HCT116 (cell line): ENCODE measurements at regions not wholly inside any gene's neighbourhood (a gene's known extent, or its start where the extent isn't known, plus 50 kb on each side); places are given as distances from the start of the nearest gene placed in this dataset.

Experiments used
- ATAC-seq: fragments of 200-7000 bp; cut with Tn5 transposase; 2 replicates; pipeline ENCODE4 v1.9.1; 2020; ENCODE audit warnings: mild to moderate bottlenecking, moderate library complexity
- BruUV-seq: library from RNA; stranded (reverse); fragments of 400-500 nt; replicated peaks from 2 replicates; lab custom pipeline; 2021; lab: Mats Ljungman, UMichigan
- CTCF ChIA-PET: fragments of 300-600 bp; sonication (Branson Sonifier 250); formaldehyde crosslinking; loops from one replicate; lab custom pipeline; 2021; ENCODE audit warnings: antibody characterized with exemption; lab: Charles Lee
- POLR2A ChIA-PET: fragments of 300-600, 350-600 bp; sonication (Branson Sonifier 250); formaldehyde crosslinking; loops from one replicate; lab custom pipeline; 2021; ENCODE audit warnings: antibody characterized with exemption; lab: Charles Lee
- RAD21 ChIA-PET, 2 experiments: fragments of 300-600 bp; sonication (Branson Sonifier 250); formaldehyde crosslinking; loops; one replicate each; lab custom pipeline; 2023; ENCODE audit warnings: low total read pairs in 2 of 2; ENCODE audit not compliant: uncharacterized antibody in 2 of 2, unreplicated experiment in 2 of 2, low non-redundant PET in 1 of 2; lab: Charles Lee
- DNase-seq: peaks from one replicate; pipeline ENCODE4 v3.0.0-alpha.2; 2010; ENCODE audit warnings: low read depth, low spot score
- H2AFZ ChIP-seq: fragments of 200-600 bp; shearing (Covaris generic), sonication (generic); 2 replicates; pipeline ENCODE4 v1.6.1; 2017; ENCODE audit warnings: low read depth, mixed run types, mixed read lengths, antibody characterized with exemption, low read length; ENCODE audit not compliant: poor library complexity, severe bottlenecking
- H3K27ac ChIP-seq: 2 replicates; pipeline ENCODE4 v1.5.1; 2012; ENCODE audit warnings: low read depth, low read length
- H3K27me3 ChIP-seq: fragments of 200-600 bp; sonication (generic); 2 replicates; pipeline ENCODE4 v1.6.1; 2016; ENCODE audit warnings: mixed run types, low read length, mixed read lengths; ENCODE audit not compliant: insufficient read depth
- H3K36me3 ChIP-seq, 2 experiments: fragments of 200-500 bp in 1 of 2; fragments of 200-600 bp in 1 of 2; sonication (Bioruptor generic) in 1 of 2; sonication (generic) in 1 of 2; 2 replicates each; pipeline versions ENCODE4 v1.5.1 to v1.6.1; 2014 to 2016; ENCODE audit warnings: low read length in 2 of 2, inconsistent platforms in 1 of 2, mixed read lengths in 1 of 2, mixed run types in 1 of 2; ENCODE audit not compliant: insufficient read depth in 2 of 2, control insufficient read depth in 1 of 2
- H3K4me1 ChIP-seq, 2 experiments: fragments of 200-600 bp in 1 of 2; sonication (generic) in 1 of 2; 2 replicates each; pipeline versions ENCODE4 v1.5.1 to v1.6.1; 2012 to 2017; ENCODE audit warnings: low read length in 2 of 2, inconsistent platforms in 1 of 2, mild to moderate bottlenecking in 1 of 2, mixed read lengths in 1 of 2, mixed run types in 1 of 2, moderate library complexity in 1 of 2; ENCODE audit not compliant: insufficient read depth in 2 of 2, control insufficient read depth in 1 of 2
- H3K4me2 ChIP-seq: fragments of 200-600 bp; sonication (generic); 2 replicates; pipeline ENCODE4 v1.6.1; 2017; ENCODE audit warnings: mixed run types, low read length, mixed read lengths
- H3K4me3 ChIP-seq, 2 experiments: fragments of 200-600 bp in 1 of 2; sonication (generic) in 1 of 2; replicated peaks in 1 of 2; 2 replicates each; pipeline ENCODE4 v1.5.1; 2011 to 2016; ENCODE audit warnings: low read length in 2 of 2, control low read depth in 1 of 2, low read depth in 1 of 2, mild to moderate bottlenecking in 1 of 2, mixed read lengths in 1 of 2, mixed run types in 1 of 2
- H3K79me2 ChIP-seq: fragments of 200-600 bp; sonication (generic); 2 replicates; pipeline ENCODE4 v1.6.1; 2017; ENCODE audit warnings: mild to moderate bottlenecking, mixed run types, low read length, moderate library complexity, mixed read lengths; ENCODE audit not compliant: insufficient read depth
- H3K9ac ChIP-seq: fragments of 200-600 bp; sonication (generic); 2 replicates; pipeline ENCODE4 v1.6.1; 2016; ENCODE audit warnings: low read length, mixed read lengths
- H3K9me2 ChIP-seq: fragments of 200-600 bp; sonication (generic), shearing (Covaris generic); 2 replicates; pipeline ENCODE4 v1.6.1; 2017; ENCODE audit warnings: mixed run types, mild to moderate bottlenecking, moderate library complexity; ENCODE audit not compliant: insufficient read depth
- H3K9me3 ChIP-seq, 2 experiments: fragments of 200-500 bp in 1 of 2; fragments of 200-600 bp in 1 of 2; sonication (Bioruptor generic) in 1 of 2; sonication (generic) in 1 of 2; 2 replicates each; pipeline ENCODE4 v1.6.1; 2014 to 2017; ENCODE audit warnings: low read length in 2 of 2, mixed read lengths in 2 of 2, inconsistent platforms in 1 of 2, low read depth in 1 of 2, mild to moderate bottlenecking in 1 of 2, mixed run types in 1 of 2, moderate library complexity in 1 of 2; ENCODE audit not compliant: control insufficient read depth in 1 of 2, insufficient read depth in 1 of 2
- H4K20me1 ChIP-seq: fragments of 200-600 bp; sonication (generic), shearing (Covaris generic); 2 replicates; pipeline ENCODE4 v1.6.1; 2017; ENCODE audit warnings: mixed run types, mild to moderate bottlenecking, moderate library complexity; ENCODE audit not compliant: insufficient read depth
- EZH2 ChIP-seq: fragments of 200-600 bp; sonication (generic); IDR thresholded peaks from 2 replicates; pipeline ENCODE4 v1.6.1; 2017; ENCODE audit warnings: antibody characterized with exemption, mixed run types
- JUND ChIP-seq: IDR thresholded peaks from 2 replicates; pipeline ENCODE4 v1.6.1; 2012
- POLR2AphosphoS5 ChIP-seq: IDR thresholded peaks from 2 replicates; pipeline ENCODE4 v1.6.1; 2011; ENCODE audit warnings: mild to moderate bottlenecking, low read depth, low read length, moderate library complexity
- RAD21 ChIP-seq: IDR thresholded peaks from 2 replicates; pipeline ENCODE4 v1.6.1; 2012; ENCODE audit warnings: low read depth, mild to moderate bottlenecking
- TCF7L2 ChIP-seq: IDR thresholded peaks from 2 replicates; pipeline ENCODE4 v1.7.0; 2011; ENCODE audit warnings: borderline replicate concordance, inconsistent platforms; ENCODE audit not compliant: insufficient read depth, insufficient read length; ENCODE audit errors: extremely low read depth
- ZFX ChIP-seq: fragments of 450-650 bp; IDR thresholded peaks from 2 replicates; pipeline ENCODE4 v1.6.1; 2017
- intact Hi-C: fragments of 100-400 bp; cut with micrococcal nuclease; formaldehyde crosslinking; loops from 2 replicates; pipeline ENCODE4 v1.10.0; 2022
- TF ChIP-seq, protein P1 (sequence below): IDR thresholded peaks from 2 replicates; pipeline ENCODE4 v1.6.1; 2012
- TF ChIP-seq, protein P2 (sequence below): IDR thresholded peaks from 2 replicates; pipeline ENCODE4 v1.6.1; 2011; ENCODE audit warnings: mild to moderate bottlenecking, low read length, moderate library complexity; ENCODE audit not compliant: insufficient replicate concordance; ENCODE audit errors: extremely low read depth
- TF ChIP-seq, protein P3 (sequence below), 3 experiments: fragments of 200-600 bp in 1 of 3; sonication (generic) in 1 of 3; IDR thresholded peaks in 2 of 3; conservative IDR thresholded peaks in 1 of 3; 2 replicates each; pipeline ENCODE4 v1.5.1; 2012 to 2017; ENCODE audit warnings: low read depth in 2 of 3, low read length in 2 of 3, antibody characterized with exemption in 1 of 3, borderline replicate concordance in 1 of 3, control low read depth in 1 of 3, mild to moderate bottlenecking in 1 of 3, mixed read lengths in 1 of 3, mixed run types in 1 of 3, moderate library complexity in 1 of 3; ENCODE audit not compliant: insufficient read depth in 1 of 3

DNA sequence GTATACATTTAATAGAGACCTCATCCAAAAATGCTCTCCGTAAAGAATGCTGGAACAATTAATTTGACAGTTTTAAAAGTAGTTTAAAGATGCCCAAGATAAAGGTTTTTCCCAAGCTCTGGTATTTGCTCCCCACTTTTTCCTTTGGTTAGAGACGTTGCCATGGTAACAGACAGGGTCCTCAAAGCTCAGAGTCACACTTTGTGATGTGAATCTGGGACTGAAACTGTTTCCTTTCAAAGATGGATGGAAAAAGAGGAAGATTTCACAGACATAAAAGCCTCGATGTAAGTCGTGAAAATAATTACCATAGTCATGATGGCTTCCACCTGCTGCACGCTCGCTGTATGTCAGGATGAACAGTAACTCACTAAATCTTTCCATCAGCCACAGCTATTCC, 229.5 kb downstream of the MSX2 start (continued):
- TF ChIP-seq POLR2AphosphoS5 (no peak), EZH2 (no peak), JUND (no peak)
- TF ChIP-seq, protein P1, sequence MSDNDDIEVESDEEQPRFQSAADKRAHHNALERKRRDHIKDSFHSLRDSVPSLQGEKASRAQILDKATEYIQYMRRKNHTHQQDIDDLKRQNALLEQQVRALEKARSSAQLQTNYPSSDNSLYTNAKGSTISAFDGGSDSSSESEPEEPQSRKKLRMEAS, result no peak
- TF ChIP-seq, all 23 proteins: peak for 0

DNA sequence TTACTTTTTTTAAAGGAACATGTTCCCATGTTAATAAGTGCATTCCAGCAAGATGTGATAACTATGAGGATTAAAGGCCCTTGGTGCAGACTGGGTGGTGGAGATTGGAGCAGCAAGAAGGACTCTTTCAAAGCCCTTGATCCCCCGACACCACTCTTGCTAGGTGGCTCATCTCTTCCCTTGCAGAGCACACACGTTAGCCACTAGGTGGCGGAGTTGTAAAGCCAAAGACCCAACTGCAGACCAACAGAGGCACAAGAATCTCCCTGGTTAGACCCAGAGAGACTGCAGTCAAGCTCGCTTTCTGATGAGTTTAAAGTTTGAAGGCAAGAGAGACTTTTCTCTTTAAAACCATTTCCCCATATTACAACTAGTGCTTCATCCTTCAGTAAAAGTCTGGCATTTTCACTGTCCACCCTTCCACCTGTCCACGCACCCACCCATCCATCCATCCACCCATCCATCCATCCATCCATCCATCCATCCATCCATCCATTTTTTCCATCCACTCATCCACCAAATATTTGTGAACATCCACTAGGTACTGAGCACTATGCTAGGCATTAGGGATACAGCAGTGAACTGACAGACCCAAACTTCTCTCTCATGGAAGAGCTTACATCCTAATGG, 226.9 kb downstream of the MSX2 start:
- no peaks in the 10 kb centered on the region for H4K20me1 ChIP-seq
- CTCF ChIA-PET, result interaction anchor here (0.6 to 1.3 kb wide), 6 partner anchors 492 to 773 kb away, joined by 3 to 6 read pairs (median 4); partner anchors contain the start of gene DRD1
- H2AFZ ChIP-seq, result no peak overlapping the region
- no peak overlapping the region for H3K4me3 ChIP-seq
- H3K27ac ChIP-seq, result no peak overlapping the region
- no peaks in the 10 kb centered on the region for H3K4me1 ChIP-seq
- TF ChIP-seq, protein P2, sequence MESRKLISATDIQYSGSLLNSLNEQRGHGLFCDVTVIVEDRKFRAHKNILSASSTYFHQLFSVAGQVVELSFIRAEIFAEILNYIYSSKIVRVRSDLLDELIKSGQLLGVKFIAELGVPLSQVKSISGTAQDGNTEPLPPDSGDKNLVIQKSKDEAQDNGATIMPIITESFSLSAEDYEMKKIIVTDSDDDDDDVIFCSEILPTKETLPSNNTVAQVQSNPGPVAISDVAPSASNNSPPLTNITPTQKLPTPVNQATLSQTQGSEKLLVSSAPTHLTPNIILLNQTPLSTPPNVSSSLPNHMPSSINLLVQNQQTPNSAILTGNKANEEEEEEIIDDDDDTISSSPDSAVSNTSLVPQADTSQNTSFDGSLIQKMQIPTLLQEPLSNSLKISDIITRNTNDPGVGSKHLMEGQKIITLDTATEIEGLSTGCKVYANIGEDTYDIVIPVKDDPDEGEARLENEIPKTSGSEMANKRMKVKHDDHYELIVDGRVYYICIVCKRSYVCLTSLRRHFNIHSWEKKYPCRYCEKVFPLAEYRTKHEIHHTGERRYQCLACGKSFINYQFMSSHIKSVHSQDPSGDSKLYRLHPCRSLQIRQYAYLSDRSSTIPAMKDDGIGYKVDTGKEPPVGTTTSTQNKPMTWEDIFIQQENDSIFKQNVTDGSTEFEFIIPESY, result no peak
- TF ChIP-seq JUND (no peak), TCF7L2 (peak; percentile 90), ZFX (no peak), RAD21 (peak; percentile 98)
- TF ChIP-seq, protein P3, sequence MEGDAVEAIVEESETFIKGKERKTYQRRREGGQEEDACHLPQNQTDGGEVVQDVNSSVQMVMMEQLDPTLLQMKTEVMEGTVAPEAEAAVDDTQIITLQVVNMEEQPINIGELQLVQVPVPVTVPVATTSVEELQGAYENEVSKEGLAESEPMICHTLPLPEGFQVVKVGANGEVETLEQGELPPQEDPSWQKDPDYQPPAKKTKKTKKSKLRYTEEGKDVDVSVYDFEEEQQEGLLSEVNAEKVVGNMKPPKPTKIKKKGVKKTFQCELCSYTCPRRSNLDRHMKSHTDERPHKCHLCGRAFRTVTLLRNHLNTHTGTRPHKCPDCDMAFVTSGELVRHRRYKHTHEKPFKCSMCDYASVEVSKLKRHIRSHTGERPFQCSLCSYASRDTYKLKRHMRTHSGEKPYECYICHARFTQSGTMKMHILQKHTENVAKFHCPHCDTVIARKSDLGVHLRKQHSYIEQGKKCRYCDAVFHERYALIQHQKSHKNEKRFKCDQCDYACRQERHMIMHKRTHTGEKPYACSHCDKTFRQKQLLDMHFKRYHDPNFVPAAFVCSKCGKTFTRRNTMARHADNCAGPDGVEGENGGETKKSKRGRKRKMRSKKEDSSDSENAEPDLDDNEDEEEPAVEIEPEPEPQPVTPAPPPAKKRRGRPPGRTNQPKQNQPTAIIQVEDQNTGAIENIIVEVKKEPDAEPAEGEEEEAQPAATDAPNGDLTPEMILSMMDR (IDR thresholded peaks at IDR 0.05 in 2 of 3, conservative IDR thresholded peaks at IDR 0.05 in 1 of 3; ENCODE audit: borderline replicate concordance in 1 of 3, insufficient read depth in 1 of 3, low read depth in 2 of 3, low read length in 2 of 3), result peak; percentile 88 to 91 (median 88)
- TF ChIP-seq, all 23 proteins: peak for 3
- H3K9ac ChIP-seq, result no peak overlapping the region
- H3K36me3 ChIP-seq, result no peaks in the 10 kb centered on the region
- no peaks in the 10 kb centered on the region for H3K79me2 ChIP-seq
- no TSS peak for BruUV-seq
- ATAC-seq, result peak; percentile 98
- no peaks in the 10 kb centered on the region for H3K27me3 ChIP-seq
- H3K4me2 ChIP-seq, result no peak overlapping the region
- ChIA-PET RAD21 (interaction anchor here in 1 of 2 experiments (0.7 kb wide), 1 partner anchor 510 kb away, joined by 3 read pairs; no protein-coding TSS in a partner anchor), POLR2A (no interaction called here)
- H3K9me3 ChIP-seq, result no peaks in the 10 kb centered on the region
- H3K9me2 ChIP-seq, result no peaks in the 10 kb centered on the region
- intact Hi-C loops, result loop anchor here (1.0 kb wide), 2 partner anchors 493 to 509 kb away; partner anchors contain the start of gene DRD1
- peak; percentile 71 for DNase-seq
